ENCODE measurements at regions not wholly inside any gene's neighbourhood (a gene's known extent, or its start where the extent isn't known, plus 50 kb on each side); places are given as distances from the start of the nearest gene placed in this dataset.
"Not testable (repeated sequence)": the region's sequence is repeated elsewhere in the genome, so short reads cannot be mapped to it uniquely, and the experiment has no call there.

GRCh38 chr2:189243843-189244242 lies 64.3 kb upstream of the COL5A2 start:
- H3K27ac ChIP-seq (ENCODE audit: low read depth, low read length); H4K8ac ChIP-seq (ENCODE audit: low read depth, low read length); H3K79me1 ChIP-seq (ENCODE audit: low read length); H3K23ac ChIP-seq (ENCODE audit: low read length); H3K27me3 ChIP-seq (ENCODE audit: insufficient read depth, low read length, poor library complexity); H3K4ac ChIP-seq (ENCODE audit: low read depth, low read length); H3K56ac ChIP-seq (ENCODE audit: low read length); H3K9ac ChIP-seq (ENCODE audit: low read length); DNase-seq; H3K18ac ChIP-seq (ENCODE audit: low read length); H3K4me2 ChIP-seq (ENCODE audit: low read length); H3K4me1 ChIP-seq (ENCODE audit: control insufficient read depth, low read depth, low read length); H3K4me3 ChIP-seq (ENCODE audit: low read length); H3K36me3 ChIP-seq (ENCODE audit: control insufficient read depth, insufficient read depth, low read length); H2BK5ac ChIP-seq (ENCODE audit: low read length); H3K79me2 ChIP-seq (ENCODE audit: control insufficient read depth, insufficient read depth, low read length); H2BK15ac ChIP-seq (replicated peaks; ENCODE audit: low read depth); H2BK120ac ChIP-seq (ENCODE audit: low read depth, low read length); H2AK5ac ChIP-seq (ENCODE audit: low read length); H4K5ac ChIP-seq (ENCODE audit: low read length): not testable (repeated sequence)
- no CpG with 5 or more reads among the region's 1 CpG for WGBS (ENCODE audit: extremely low coverage, insufficient coverage, low lambda C conversion rate)

DNA sequence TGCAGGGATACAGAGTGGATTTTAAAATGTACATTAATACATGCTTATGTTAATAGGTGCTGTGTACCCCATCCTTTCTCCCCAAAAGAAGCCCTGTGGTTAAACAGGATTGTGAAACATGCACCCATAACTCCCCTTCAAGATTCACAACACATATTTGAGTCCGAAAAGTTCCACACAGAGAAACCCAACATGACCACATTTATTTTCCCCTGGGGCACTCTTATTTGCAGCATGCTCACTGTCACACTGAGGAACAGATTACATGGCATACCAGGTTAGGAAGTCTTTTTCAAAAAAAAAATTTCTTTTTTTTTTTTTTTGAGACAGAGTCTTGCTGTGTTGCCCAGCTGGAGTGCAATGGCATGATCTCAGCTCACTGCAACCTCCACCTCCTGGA lies 67.7 kb upstream of the COL5A2 start:
- no peak overlapping the region for H2BK120ac ChIP-seq (ENCODE audit: low read depth, low read length)
- no peak overlapping the region for H3K18ac ChIP-seq (ENCODE audit: low read length)
- H3K79me2 ChIP-seq (ENCODE audit: control insufficient read depth, insufficient read depth, low read length), result no peaks in the 10 kb centered on the region
- H3K4me3 ChIP-seq (ENCODE audit: low read length), result no peak overlapping the region
- no peak overlapping the region for H3K27ac ChIP-seq (ENCODE audit: low read depth, low read length)
- H4K5ac ChIP-seq (ENCODE audit: low read length), result no peak overlapping the region
- no peaks in the 10 kb centered on the region for H3K27me3 ChIP-seq (ENCODE audit: insufficient read depth, low read length, poor library complexity)
- no peak overlapping the region for H4K8ac ChIP-seq (ENCODE audit: low read depth, low read length)
- no peak overlapping the region for H2AK5ac ChIP-seq (ENCODE audit: low read length)
- H3K23ac ChIP-seq (ENCODE audit: low read length), result no peak overlapping the region
- H3K36me3 ChIP-seq (ENCODE audit: control insufficient read depth, insufficient read depth, low read length), result no peaks in the 10 kb centered on the region
- H3K4me1 ChIP-seq (ENCODE audit: control insufficient read depth, low read depth, low read length), result no peaks in the 10 kb centered on the region
- DNase-seq, result no peak
- no peak overlapping the region for H3K9ac ChIP-seq (ENCODE audit: low read length)
- H3K79me1 ChIP-seq (ENCODE audit: low read length), result no peaks in the 10 kb centered on the region
- H3K4ac ChIP-seq (ENCODE audit: low read depth, low read length), result no peak overlapping the region
- no peak overlapping the region for H3K56ac ChIP-seq (ENCODE audit: low read length)
- H2BK15ac ChIP-seq (replicated peaks; ENCODE audit: low read depth), result no peak overlapping the region
- no peak overlapping the region for H3K4me2 ChIP-seq (ENCODE audit: low read length)
- no peak overlapping the region for H2BK5ac ChIP-seq (ENCODE audit: low read length)
- no CpG with 5 or more reads among the region's 1 CpG for WGBS (ENCODE audit: extremely low coverage, insufficient coverage, low lambda C conversion rate)

GRCh38 chr2:189248141-189248540 lies 68.6 kb upstream of the COL5A2 start:
- H3K79me2 ChIP-seq (ENCODE audit: control insufficient read depth, insufficient read depth, low read length), result no peaks in the 10 kb centered on the region
- no peak overlapping the region for H3K4me3 ChIP-seq (ENCODE audit: low read length)
- no CpG with 5 or more reads among the region's 1 CpG for WGBS (ENCODE audit: extremely low coverage, insufficient coverage, low lambda C conversion rate)
- H2BK15ac ChIP-seq (replicated peaks; ENCODE audit: low read depth), result no peak overlapping the region
- H4K8ac ChIP-seq (ENCODE audit: low read depth, low read length), result no peak overlapping the region
- H3K79me1 ChIP-seq (ENCODE audit: low read length), result no peaks in the 10 kb centered on the region
- DNase-seq, result no peak
- H3K27ac ChIP-seq (ENCODE audit: low read depth, low read length), result no peak overlapping the region
- H3K27me3 ChIP-seq (ENCODE audit: insufficient read depth, low read length, poor library complexity), result no peaks in the 10 kb centered on the region
- H3K4me1 ChIP-seq (ENCODE audit: control insufficient read depth, low read depth, low read length), result no peaks in the 10 kb centered on the region
- H3K56ac ChIP-seq (ENCODE audit: low read length), result no peak overlapping the region
- no peaks in the 10 kb centered on the region for H3K36me3 ChIP-seq (ENCODE audit: control insufficient read depth, insufficient read depth, low read length)
- H4K5ac ChIP-seq (ENCODE audit: low read length), result no peak overlapping the region
- H3K4ac ChIP-seq (ENCODE audit: low read depth, low read length), result no peak overlapping the region
- no peak overlapping the region for H3K18ac ChIP-seq (ENCODE audit: low read length)
- H3K9ac ChIP-seq (ENCODE audit: low read length), result no peak overlapping the region
- H2AK5ac ChIP-seq (ENCODE audit: low read length), result no peak overlapping the region
- no peak overlapping the region for H3K23ac ChIP-seq (ENCODE audit: low read length)
- no peak overlapping the region for H2BK5ac ChIP-seq (ENCODE audit: low read length)
- H2BK120ac ChIP-seq (ENCODE audit: low read depth, low read length), result no peak overlapping the region
- no peak overlapping the region for H3K4me2 ChIP-seq (ENCODE audit: low read length)

- Histone ChIP-seq H3K4me2 (ENCODE audit: low read length) (no peak overlapping the region), H3K79me2 (ENCODE audit: control insufficient read depth, insufficient read depth, low read length) (no peaks in the 10 kb centered on the region), H3K27me3 (ENCODE audit: insufficient read depth, low read length, poor library complexity) (no peaks in the 10 kb centered on the region), H3K18ac (ENCODE audit: low read length) (no peak overlapping the region), H3K4me3 (ENCODE audit: low read length) (no peak overlapping the region), H3K79me1 (ENCODE audit: low read length) (no peaks in the 10 kb centered on the region), H3K23ac (ENCODE audit: low read length) (no peak overlapping the region), H3K9ac (ENCODE audit: low read length) (no peak overlapping the region), H3K56ac (ENCODE audit: low read length) (no peak overlapping the region), H3K27ac (ENCODE audit: low read depth, low read length) (no peak overlapping the region), H3K4ac (ENCODE audit: low read depth, low read length) (no peak overlapping the region), H4K8ac (ENCODE audit: low read depth, low read length) (no peak overlapping the region), H3K36me3 (ENCODE audit: control insufficient read depth, insufficient read depth, low read length) (no peaks in the 10 kb centered on the region), H2BK5ac (ENCODE audit: low read length) (no peak overlapping the region), H3K4me1 (ENCODE audit: control insufficient read depth, low read depth, low read length) (no peaks in the 10 kb centered on the region), H2AK5ac (ENCODE audit: low read length) (no peak overlapping the region), H2BK120ac (ENCODE audit: low read depth, low read length) (no peak overlapping the region), H2BK15ac (replicated peaks; ENCODE audit: low read depth) (no peak overlapping the region), H4K5ac (ENCODE audit: low read length) (no peak overlapping the region)
- no peak for DNase-seq
These were observed 69.6 kb upstream of the COL5A2 start for GRCh38 chr2:189249171-189249570.

DNA sequence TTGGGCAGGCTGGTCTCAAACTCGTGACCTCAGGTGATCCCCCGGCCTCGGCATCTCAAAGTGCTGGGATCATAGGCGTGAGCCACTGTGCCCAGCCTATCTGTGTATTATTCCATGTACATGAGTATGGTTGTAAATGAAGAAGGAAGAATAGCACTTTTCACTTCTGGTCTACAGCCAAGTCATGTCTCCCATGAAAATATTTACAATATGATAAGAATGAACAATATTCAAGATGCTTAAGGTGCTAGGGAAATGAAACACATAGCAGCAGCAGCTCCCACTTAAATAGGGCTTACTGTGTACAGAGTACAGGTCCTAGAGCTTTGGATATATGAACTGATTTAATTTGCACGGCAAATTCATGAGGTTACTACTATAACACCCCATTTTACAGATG lies 70.3 kb upstream of the COL5A2 start:
- peak overlapping the region; percentile 80 for H2BK15ac ChIP-seq (replicated peaks; ENCODE audit: low read depth)
- no peaks in the 10 kb centered on the region for H3K27me3 ChIP-seq (ENCODE audit: insufficient read depth, low read length, poor library complexity)
- H3K4me3 ChIP-seq (ENCODE audit: low read length), result no peak overlapping the region
- WGBS (ENCODE audit: extremely low coverage, insufficient coverage, low lambda C conversion rate), result no CpG with 5 or more reads among the region's 5 CpGs
- no peak overlapping the region for H4K5ac ChIP-seq (ENCODE audit: low read length)
- no peak overlapping the region for H2BK120ac ChIP-seq (ENCODE audit: low read depth, low read length)
- no peak overlapping the region for H3K56ac ChIP-seq (ENCODE audit: low read length)
- no peaks in the 10 kb centered on the region for H3K79me1 ChIP-seq (ENCODE audit: low read length)
- no peaks in the 10 kb centered on the region for H3K36me3 ChIP-seq (ENCODE audit: control insufficient read depth, insufficient read depth, low read length)
- H2BK5ac ChIP-seq (ENCODE audit: low read length), result no peak overlapping the region
- no peaks in the 10 kb centered on the region for H3K4me1 ChIP-seq (ENCODE audit: control insufficient read depth, low read depth, low read length)
- no peak overlapping the region for H2AK5ac ChIP-seq (ENCODE audit: low read length)
- H3K79me2 ChIP-seq (ENCODE audit: control insufficient read depth, insufficient read depth, low read length), result no peaks in the 10 kb centered on the region
- H3K27ac ChIP-seq (ENCODE audit: low read depth, low read length), result no peak overlapping the region
- no peak overlapping the region for H3K4me2 ChIP-seq (ENCODE audit: low read length)
- DNase-seq, result no peak
- H3K18ac ChIP-seq (ENCODE audit: low read length), result no peak overlapping the region
- H3K9ac ChIP-seq (ENCODE audit: low read length), result no peak overlapping the region
- H3K23ac ChIP-seq (ENCODE audit: low read length), result no peak overlapping the region
- H3K4ac ChIP-seq (ENCODE audit: low read depth, low read length), result no peak overlapping the region
- no peak overlapping the region for H4K8ac ChIP-seq (ENCODE audit: low read depth, low read length)

GRCh38 chr2:189252991-189253675 lies 73.6 kb upstream of the COL5A2 start:
- no peak overlapping the region for H3K27ac ChIP-seq (ENCODE audit: low read depth, low read length)
- no peak overlapping the region for H3K56ac ChIP-seq (ENCODE audit: low read length)

More at GRCh38 chr2:189252991-189253675, 73.6 kb upstream of the COL5A2 start:
- Histone ChIP-seq H3K9ac (ENCODE audit: low read length) (no peak overlapping the region), H2AK5ac (ENCODE audit: low read length) (no peak overlapping the region), H3K79me1 (ENCODE audit: low read length) (no peaks in the 10 kb centered on the region), H3K36me3 (ENCODE audit: control insufficient read depth, insufficient read depth, low read length) (no peaks in the 10 kb centered on the region), H3K23ac (ENCODE audit: low read length) (no peak overlapping the region), H3K4me2 (ENCODE audit: low read length) (no peak overlapping the region), H4K5ac (ENCODE audit: low read length) (no peak overlapping the region), H3K18ac (ENCODE audit: low read length) (no peak overlapping the region), H3K4me1 (ENCODE audit: control insufficient read depth, low read depth, low read length) (no peaks in the 10 kb centered on the region), H4K8ac (ENCODE audit: low read depth, low read length) (no peak overlapping the region), H2BK5ac (ENCODE audit: low read length) (no peak overlapping the region), H3K79me2 (ENCODE audit: control insufficient read depth, insufficient read depth, low read length) (no peaks in the 10 kb centered on the region), H3K27me3 (ENCODE audit: insufficient read depth, low read length, poor library complexity) (no peaks in the 10 kb centered on the region), H2BK120ac (ENCODE audit: low read depth, low read length) (no peak overlapping the region), H2BK15ac (replicated peaks; ENCODE audit: low read depth) (peak overlapping the region; percentile 57), H3K4me3 (ENCODE audit: low read length) (no peak overlapping the region), H3K4ac (ENCODE audit: low read depth, low read length) (no peak overlapping the region)
- WGBS (ENCODE audit: extremely low coverage, insufficient coverage, low lambda C conversion rate), result no CpG with 5 or more reads among the region's 6 CpGs
- no peak for DNase-seq

All from mesendoderm (in vitro differentiated cells).